ENCODE measurements at regions not wholly inside any gene's neighbourhood (a gene's known extent, or its start where the extent isn't known, plus 50 kb on each side); places are given as distances from the start of the nearest gene placed in this dataset.

DNA sequence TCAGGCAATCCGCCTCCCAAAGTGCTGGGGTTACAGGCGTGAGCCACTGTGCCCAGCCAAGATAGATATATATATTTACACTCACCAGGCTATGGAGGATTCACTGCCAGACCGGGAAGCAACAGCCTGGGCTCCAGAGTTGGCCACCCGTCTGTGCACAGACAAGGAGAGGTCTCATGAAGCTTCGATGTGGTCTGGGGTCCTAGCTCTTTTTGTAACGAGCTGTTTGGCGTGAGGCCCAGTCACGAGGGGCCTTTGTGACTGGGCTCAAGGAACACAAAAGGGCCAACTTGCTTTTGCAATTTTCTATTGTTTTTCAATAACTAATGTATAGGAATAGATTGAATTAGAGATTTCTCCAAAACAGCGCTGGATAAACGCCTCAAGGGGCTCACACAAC is 77.6 kb upstream of the EIF5 start:
- H3K4me3 ChIP-seq (ENCODE audit: low read depth, low read length) = no peak overlapping the region
- DNase-seq (ENCODE audit: low read depth) = no peak
- TF ChIP-seq, protein P1, sequence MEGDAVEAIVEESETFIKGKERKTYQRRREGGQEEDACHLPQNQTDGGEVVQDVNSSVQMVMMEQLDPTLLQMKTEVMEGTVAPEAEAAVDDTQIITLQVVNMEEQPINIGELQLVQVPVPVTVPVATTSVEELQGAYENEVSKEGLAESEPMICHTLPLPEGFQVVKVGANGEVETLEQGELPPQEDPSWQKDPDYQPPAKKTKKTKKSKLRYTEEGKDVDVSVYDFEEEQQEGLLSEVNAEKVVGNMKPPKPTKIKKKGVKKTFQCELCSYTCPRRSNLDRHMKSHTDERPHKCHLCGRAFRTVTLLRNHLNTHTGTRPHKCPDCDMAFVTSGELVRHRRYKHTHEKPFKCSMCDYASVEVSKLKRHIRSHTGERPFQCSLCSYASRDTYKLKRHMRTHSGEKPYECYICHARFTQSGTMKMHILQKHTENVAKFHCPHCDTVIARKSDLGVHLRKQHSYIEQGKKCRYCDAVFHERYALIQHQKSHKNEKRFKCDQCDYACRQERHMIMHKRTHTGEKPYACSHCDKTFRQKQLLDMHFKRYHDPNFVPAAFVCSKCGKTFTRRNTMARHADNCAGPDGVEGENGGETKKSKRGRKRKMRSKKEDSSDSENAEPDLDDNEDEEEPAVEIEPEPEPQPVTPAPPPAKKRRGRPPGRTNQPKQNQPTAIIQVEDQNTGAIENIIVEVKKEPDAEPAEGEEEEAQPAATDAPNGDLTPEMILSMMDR (IDR thresholded peaks at IDR 0.05; ENCODE audit: insufficient read depth, low read depth, low read length, missing control alignments) = no peak

DNA sequence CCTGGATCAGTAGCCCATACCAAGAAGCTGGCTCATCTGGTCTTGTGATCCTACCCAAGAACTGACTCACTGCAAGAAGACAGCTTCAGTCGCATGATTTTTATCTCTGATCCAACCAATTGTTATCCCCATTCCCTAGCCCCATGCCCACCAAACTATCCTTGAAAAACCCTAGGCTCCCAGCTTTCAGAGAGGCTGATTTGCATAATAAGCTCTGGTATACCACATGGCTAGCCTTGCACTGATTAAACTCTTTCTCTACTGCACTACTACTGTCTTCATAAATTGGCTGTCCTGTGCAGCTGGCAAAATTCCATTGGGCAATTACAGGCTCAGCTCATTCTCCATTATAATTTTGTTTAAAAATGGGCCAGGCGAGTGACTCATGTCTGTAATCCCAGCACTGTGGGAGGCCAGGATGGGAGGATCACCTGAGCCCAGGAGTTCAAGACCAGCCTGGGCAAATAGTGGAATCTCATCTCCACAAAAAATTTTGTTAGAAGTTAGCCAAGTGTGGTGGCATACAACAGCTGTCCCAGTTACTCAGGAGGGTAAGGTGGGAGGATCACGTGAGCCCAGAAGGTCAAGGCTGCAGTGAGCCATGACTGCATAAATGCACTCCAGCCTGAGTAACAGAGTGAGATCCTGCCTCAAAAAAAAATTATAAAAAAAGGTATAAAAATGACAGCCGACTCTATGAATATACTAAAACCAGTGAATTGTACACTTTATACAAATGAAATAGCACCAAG is 76.7 kb upstream of the EIF5 start:
- no peak for DNase-seq (ENCODE audit: low read depth)

DNA sequence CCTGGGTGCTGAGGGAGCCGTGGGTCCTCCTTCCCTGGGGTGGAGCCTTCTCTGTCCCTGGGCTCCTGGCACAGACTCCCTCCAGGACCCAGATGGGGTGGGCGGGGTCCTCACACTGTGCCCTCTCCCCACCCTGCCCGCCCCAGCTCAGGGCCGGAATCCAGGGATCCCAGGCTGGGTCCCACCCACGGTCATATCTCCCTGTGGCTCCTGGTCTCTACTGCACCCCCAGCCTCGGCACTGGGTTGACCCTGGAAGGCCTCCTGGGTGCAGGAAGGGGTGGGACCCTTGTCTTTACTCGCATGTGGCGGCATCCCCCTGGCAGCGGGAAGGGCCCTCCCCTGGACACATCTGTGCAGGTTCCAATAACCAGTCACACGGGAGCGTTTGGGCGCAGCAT is 75.8 kb upstream of the EIF5 start:
- TF ChIP-seq, protein P1 (IDR thresholded peaks at IDR 0.05; ENCODE audit: insufficient read depth, low read depth, low read length, missing control alignments) = no peak
- DNase-seq (ENCODE audit: low read depth) = no peak
- H3K4me3 ChIP-seq (ENCODE audit: low read depth, low read length) = no peak overlapping the region

More for the DNA sequence above, 76.7 kb upstream of the EIF5 start:
- no peak overlapping the region for H3K4me3 ChIP-seq (ENCODE audit: low read depth, low read length)
- TF ChIP-seq, protein P1 (IDR thresholded peaks at IDR 0.05; ENCODE audit: insufficient read depth, low read depth, low read length, missing control alignments) = no peak

DNA sequence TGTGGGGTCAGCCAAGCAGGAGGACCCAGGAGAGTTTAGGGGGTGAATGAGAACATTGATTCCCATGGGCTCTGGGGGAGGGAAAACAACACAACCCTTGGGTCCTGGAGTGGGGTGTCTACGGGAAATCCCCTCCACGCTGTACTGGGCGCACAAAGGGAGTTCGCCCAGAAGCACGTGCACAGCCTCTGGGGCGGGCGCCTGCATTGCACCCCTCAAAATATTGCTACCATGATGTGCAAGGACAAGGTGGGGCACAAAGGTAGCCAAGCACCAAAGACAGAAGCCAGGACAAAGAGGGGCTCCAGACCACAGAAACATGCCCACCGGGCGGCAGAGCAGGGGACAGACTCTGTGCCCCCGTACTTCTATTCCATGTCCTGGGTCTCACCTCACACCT is 74.9 kb upstream of the EIF5 start:
- TF ChIP-seq, protein P1 (IDR thresholded peaks at IDR 0.05; ENCODE audit: insufficient read depth, low read depth, low read length, missing control alignments) = no peak

DNA sequence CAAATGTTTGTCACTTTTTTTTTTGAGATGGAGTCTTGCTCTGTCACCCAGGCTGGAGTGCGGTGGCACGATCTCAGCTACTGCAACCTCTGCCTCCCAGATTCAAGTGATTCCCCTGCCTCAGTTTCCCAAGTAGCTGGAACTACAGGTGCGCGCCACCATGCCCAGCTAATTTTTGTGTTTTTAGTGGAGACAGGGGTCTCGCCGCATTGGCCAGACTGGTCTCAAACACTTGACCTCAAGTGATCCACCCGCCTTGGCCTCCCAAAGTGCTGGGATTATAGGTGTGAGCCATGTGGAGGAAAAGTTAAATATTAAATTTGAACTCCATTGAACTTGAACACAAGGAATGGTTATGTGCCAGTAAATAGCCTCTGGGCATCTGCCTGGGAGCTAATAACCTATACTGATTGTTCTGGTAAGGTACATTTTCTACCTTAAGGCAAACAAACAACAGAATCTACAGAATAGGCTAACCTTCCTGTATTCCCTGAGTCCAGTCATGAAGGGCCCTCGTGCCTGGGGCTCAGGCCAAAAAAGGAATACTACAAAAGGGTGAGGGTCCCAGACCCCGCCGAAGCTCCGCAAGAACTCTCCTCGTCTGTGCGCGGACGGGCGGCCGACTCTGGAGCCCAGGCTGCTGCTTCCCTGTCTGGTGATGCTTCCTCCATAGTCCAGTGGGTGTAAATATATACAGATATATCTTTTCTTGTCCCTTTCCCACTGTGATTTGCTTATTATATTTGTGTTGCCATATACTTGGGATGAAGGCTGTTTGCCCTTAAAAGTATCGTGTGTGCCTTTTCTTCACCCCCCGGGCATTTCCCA is 74.0 kb upstream of the EIF5 start:
- no peak overlapping the region for H3K4me3 ChIP-seq (ENCODE audit: low read depth, low read length)
- TF ChIP-seq, protein P1 (IDR thresholded peaks at IDR 0.05; ENCODE audit: insufficient read depth, low read depth, low read length, missing control alignments) = no peak
- no peak for DNase-seq (ENCODE audit: low read depth)

More for the DNA sequence above, 74.9 kb upstream of the EIF5 start:
- no peak for DNase-seq (ENCODE audit: low read depth)
- no peak overlapping the region for H3K4me3 ChIP-seq (ENCODE audit: low read depth, low read length)

DNA sequence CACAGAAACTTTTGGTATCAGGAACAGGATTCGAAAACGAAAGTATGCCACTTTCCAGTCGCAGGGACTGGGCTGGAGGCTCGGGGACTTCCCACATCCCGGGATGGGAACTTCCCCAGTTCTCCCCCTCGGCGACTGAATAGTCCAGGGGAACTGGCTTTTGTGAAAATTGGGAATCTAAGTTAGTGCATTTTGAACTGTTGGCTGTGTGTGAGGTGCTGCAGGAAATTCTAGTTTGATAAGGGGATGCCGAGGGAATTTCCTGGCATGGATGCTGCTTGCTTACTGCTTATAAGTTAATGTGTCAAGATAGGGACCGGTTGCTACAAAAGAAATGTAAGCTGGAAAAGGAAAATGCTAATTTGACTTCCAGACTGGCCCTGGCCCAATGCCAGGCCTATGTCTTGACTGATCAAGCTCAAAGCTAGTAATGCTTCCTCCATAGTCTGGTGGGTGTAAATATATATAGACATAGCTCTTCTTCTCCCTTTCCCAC is 73.4 kb upstream of the EIF5 start:
- no peak overlapping the region for H3K4me3 ChIP-seq (ENCODE audit: low read depth, low read length)
- TF ChIP-seq, protein P1 (IDR thresholded peaks at IDR 0.05; ENCODE audit: insufficient read depth, low read depth, low read length, missing control alignments) = no peak
- DNase-seq (ENCODE audit: low read depth) = peak; percentile 11
